ENCODE measurements at regions not wholly inside any gene's neighbourhood (a gene's known extent, or its start where the extent isn't known, plus 50 kb on each side); places are given as distances from the start of the nearest gene placed in this dataset.

DNA sequence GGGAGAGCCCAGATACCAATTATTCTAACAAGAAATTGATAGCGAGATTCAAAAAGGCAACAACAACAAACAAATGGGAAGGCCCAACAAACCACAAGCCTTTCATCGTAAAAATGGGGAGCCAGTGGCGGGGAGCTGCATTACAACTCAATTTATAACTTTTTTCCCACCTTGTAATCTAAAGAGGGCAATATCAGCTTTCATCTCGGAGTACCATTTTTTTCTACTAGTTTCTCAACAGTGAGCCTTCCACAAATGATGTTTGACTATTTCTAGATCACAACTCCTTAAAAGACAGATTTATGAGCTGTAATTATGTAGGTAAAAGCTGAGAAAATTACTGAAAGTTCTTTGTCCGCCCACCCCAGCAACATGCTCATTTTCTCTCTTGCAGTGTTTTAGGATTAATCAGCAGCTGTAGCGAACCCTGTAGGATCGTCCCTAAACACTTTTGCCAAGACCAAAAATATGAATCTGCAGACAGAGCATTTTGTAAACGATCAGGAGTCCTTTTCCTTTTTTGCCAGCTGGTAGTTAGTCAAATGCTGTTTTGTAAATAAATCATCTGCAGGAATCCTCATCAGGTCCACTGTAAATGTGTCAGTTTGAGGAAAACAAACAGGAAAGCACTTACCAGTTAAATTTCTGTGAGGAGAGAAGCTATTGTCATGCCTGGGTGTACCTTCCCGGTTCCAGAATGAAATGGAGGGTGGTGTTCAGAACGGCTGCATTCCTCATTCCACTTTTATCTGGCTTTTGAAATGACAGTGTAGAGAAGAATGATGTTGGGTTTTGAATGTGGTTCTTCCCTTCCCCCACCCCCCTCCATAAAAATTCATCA lies 53.2 kb downstream of the EEF1B2 start:
- DNase-seq = peak; percentile 55

GRCh38 chr2:206213514-206213845 lies 53.8 kb downstream of the EEF1B2 start:
- no peak for DNase-seq

DNA sequence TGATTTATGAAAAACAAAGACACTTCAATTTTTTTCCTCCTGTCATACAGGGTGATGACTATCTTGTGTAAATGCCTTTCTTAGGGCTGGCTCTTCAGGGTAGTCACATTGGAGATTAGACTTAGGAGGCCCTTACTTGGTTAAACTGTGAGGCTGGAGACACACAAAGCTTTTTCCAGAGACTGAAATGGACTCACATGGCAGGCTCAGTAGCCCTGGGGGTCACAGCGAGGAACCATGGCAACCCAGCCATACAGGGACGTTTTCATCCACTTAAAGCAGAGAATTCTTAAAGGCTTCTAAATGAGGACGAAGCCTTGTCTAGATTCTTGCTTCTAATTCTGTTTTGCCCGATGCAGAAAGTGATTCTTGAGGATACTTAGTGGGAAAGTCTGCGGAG lies 57.3 kb upstream of the ZDBF2 start:
- DNase-seq = no peak

GRCh38 chr2:206217743-206218142 lies 56.7 kb upstream of the ZDBF2 start:
- DNase-seq = no peak

DNA sequence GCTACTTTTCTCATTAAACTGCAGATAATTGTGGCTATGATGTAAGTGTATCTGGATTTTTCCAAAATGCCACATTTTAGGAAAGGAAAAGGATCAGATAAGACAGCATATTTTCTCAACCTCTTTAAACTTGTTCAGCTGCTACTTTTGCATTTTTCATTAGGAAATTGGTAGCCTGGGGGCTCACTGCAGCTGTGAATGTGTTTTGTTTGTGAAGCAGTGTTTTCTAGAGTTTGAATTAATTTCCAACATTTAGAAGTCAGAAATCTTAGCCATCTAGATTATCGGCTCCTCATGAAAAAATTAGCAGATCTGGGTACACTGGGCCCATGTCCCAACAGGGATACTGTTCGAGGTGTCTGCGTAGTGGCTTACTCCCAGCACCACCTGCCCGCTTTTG lies 56.3 kb upstream of the ZDBF2 start:
- DNase-seq = no peak

DNA sequence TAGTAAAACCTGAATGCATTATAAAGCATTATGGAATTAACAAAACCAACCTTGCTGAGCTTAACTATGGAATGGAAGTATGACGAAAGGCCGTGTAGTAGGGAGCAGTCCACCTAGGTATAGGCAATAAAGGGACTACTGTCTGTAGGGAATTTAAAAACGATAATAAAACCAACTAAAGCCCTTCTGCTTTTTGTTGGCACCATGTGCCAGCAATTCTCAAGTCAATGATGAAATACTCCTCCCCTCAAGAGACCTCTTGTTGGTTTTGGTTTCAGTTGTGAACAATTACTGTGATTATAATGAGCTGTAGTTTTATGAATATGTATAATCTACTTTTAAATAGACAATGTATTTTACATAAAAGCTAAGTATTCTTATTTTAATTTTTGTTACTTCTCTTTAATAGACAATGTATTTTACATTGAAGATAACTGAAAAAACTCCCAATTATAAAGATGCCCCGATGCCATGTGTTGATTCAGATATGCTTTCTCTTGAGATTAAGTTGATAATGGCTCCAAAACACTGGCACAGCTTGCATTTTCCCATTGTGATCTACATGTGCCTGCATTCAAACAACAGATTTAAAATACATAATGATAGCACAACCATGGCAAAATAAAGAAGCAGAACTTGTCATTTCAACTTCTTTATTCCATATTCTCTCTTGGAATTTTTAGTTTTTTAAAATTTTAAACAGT lies 55.5 kb upstream of the ZDBF2 start:
- no peak for DNase-seq

DNA sequence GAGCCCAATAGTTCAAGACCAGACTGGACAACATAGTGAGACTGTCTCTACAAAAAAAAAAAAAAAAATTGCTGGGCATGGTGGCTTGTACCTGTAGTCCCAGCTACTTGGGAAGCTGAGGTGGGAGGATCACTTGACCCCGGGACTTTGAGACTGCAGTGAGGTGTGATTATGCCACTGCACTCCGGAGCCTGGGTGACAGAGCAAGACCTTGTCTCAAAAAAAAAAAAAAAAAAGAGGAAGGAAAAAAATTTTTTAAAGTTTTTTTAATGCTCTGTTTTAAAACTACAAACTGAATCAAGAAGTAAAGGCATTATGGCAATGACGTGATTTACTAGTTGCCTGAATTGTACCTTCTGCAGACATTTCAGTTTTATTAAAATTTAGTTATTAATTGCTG lies 54.5 kb upstream of the ZDBF2 start:
- DNase-seq = no peak

DNA sequence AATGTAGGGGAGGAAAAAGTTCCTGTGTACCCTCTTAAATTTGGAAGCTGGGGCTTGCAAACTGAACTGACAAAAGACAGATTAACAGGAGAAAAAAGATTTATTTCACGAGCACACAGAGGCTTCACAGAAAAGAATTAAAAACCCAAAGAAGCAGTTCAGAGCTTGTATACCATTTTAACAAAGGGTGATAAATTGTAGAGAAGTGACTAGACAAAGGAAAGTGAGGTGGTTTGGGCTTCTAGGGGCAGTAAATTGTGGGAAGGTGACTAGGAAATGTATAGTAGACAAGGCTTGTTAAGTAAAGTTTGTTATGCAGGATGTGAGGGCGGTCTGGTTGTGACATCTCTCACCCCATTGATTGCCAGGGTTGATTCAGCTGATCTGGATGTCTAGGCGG lies 53.5 kb upstream of the ZDBF2 start:
- DNase-seq = no peak
